Uterus (tissue), 2 donors: ENCODE measurements at regions not wholly inside any gene's neighbourhood (a gene's known extent, or its start where the extent isn't known, plus 50 kb on each side); places are given as distances from the start of the nearest gene placed in this dataset.

ENCODE experiments used
- POLR2A ChIP-seq, 2 donors: fragments of 450-650 bp; IDR thresholded peaks; one replicate each; pipeline ENCODE4 v1.6.1; 2016; ENCODE audit warnings: antibody characterized with exemption in 2 of 2, mild to moderate bottlenecking in 1 of 2, moderate library complexity in 1 of 2
- TF ChIP-seq, protein P1 (sequence below), 4 experiments: fragments of 200-600 bp in 2 of 4; fragments of 450-650 bp in 2 of 4; sonication (generic) in 2 of 4; IDR thresholded peaks; one replicate each; pipeline ENCODE4 v1.5.1; 2016 to 2019; ENCODE audit warnings: antibody characterized with exemption in 4 of 4, mild to moderate bottlenecking in 2 of 4, moderate library complexity in 1 of 4

DNA sequence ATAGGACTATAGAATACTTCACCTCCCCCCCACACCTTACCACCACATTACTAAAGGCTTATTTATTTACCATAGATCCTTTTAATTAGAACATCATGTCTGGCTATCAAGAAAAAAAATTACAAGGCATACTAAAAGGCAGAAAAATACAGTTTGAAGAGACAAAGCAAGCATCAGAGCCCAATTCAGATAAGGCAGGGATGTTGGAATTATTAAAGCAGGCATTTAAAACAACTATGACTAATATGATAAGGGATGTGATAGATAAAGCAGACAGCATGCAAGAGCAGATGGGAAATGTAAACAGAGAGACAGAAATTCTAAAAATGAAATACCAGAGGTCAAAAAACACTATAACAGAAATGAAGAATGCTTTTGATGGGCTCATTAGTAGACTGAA lies 55.4 kb upstream of the SMIM21 start:
- TF ChIP-seq, protein P1, sequence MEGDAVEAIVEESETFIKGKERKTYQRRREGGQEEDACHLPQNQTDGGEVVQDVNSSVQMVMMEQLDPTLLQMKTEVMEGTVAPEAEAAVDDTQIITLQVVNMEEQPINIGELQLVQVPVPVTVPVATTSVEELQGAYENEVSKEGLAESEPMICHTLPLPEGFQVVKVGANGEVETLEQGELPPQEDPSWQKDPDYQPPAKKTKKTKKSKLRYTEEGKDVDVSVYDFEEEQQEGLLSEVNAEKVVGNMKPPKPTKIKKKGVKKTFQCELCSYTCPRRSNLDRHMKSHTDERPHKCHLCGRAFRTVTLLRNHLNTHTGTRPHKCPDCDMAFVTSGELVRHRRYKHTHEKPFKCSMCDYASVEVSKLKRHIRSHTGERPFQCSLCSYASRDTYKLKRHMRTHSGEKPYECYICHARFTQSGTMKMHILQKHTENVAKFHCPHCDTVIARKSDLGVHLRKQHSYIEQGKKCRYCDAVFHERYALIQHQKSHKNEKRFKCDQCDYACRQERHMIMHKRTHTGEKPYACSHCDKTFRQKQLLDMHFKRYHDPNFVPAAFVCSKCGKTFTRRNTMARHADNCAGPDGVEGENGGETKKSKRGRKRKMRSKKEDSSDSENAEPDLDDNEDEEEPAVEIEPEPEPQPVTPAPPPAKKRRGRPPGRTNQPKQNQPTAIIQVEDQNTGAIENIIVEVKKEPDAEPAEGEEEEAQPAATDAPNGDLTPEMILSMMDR (IDR thresholded peaks at IDR 0.05): no peak
- no peak for TF ChIP-seq POLR2A (IDR thresholded peaks at IDR 0.05)
